ENCODE measurements at regions not wholly inside any gene's neighbourhood (a gene's known extent, or its start where the extent isn't known, plus 50 kb on each side); places are given as distances from the start of the nearest gene placed in this dataset.

DNA sequence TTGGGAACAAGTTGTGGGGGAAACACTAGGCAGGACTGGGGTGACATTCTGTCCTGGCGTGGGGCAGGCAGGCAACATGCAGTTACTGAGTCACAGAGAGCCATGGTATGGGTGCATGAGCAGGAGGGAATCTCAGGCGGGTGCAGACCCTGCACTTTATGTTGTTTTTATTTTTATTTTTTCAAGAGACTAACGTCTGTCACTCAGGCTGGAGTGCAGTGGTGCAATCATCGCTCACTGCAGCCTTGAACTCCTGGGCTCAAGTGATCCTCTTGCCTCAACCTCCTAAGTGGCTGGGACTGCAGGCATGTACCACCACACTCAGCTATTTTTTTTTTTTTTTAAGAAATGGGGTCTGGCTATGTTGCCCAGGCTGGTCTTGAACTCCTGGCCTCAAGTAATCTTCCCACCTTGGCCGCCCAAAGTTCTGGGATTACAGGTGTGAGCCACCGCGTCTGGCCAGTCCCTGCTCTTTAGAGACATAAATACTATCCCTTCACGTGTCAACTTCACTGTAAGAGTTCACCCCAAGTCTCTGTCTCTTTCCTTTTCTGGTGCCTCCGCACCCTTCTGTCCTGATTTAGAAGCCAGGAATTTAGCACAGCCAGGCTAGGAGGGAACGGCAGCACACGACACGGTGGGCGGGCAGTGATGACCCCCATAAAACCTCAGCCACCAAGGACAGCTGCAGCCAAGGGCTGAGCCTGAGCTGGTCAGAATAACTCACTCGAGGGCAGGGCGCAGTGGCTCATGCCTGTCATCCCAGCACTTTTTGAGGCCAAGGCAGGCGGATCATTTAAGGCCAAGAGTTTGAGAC is 72.8 kb upstream of the IQSEC1 start:
- POLR2A ChIA-PET: no interaction called here

DNA sequence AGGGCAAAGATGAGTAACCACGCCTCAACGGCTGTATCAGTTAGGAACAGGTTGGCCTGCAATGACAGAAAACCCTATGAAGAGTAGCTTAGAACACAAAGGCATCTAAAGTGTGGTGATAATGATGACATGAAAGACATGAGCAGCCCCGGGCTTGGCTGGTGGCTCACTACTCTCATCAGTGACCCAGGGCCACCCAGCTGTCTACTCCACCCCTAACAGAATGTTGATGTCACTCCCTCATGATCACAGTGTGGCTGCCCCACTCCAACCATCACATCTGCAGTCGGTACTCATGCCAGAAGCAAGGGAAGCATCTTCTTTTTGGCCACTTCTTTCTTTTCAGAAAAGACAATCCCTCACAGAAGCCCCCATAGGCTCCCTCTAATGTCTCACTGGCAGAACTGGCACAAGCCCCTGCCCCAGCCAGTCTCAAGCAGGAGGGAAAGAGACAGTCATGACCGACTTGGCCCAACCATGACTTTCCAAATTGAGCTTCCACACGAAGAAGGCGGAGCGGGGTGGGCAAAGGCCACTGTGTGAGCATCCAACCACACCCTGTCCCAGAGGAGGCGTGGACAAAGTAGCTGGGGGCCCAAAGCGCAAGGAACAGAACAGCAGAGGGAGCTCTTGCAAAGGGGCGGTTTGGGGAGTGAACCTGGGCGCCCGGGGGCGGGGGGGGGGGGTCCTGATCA is 72.0 kb upstream of the IQSEC1 start:
- Mint-ChIP-seq H3K27ac (no peak overlapping the region), H3K4me1 (ENCODE audit: low read depth) (peaks cover 7% of the 10 kb centered on the region), H3K27me3 (peaks cover 7% of the 10 kb centered on the region), H3K4me3 (no peak overlapping the region), H3K9me3 (no peaks in the 10 kb centered on the region), H3K36me3 (ENCODE audit: low read depth) (no peaks in the 10 kb centered on the region)
- TF ChIP-seq, protein P1, sequence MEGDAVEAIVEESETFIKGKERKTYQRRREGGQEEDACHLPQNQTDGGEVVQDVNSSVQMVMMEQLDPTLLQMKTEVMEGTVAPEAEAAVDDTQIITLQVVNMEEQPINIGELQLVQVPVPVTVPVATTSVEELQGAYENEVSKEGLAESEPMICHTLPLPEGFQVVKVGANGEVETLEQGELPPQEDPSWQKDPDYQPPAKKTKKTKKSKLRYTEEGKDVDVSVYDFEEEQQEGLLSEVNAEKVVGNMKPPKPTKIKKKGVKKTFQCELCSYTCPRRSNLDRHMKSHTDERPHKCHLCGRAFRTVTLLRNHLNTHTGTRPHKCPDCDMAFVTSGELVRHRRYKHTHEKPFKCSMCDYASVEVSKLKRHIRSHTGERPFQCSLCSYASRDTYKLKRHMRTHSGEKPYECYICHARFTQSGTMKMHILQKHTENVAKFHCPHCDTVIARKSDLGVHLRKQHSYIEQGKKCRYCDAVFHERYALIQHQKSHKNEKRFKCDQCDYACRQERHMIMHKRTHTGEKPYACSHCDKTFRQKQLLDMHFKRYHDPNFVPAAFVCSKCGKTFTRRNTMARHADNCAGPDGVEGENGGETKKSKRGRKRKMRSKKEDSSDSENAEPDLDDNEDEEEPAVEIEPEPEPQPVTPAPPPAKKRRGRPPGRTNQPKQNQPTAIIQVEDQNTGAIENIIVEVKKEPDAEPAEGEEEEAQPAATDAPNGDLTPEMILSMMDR (IDR thresholded peaks at IDR 0.05): no peak
- ChIA-PET CTCF (no interaction called here), POLR2A (no interaction called here)
- peaks cover 0 to 7% of the 10 kb centered on the region in 2 experiments for H3K27me3 ChIP-seq (ENCODE audit: control insufficient read depth in 1 of 2, insufficient read depth in 2 of 2, low read length in 2 of 2)
- ATAC-seq (ENCODE audit: poor library complexity) (no peak), DNase-seq (peak in 1 of 14 experiments; percentile 16)
- no peaks in the 10 kb centered on the region for H3K36me3 ChIP-seq (ENCODE audit: insufficient read depth, low read length)
- intact Hi-C loops (cut with DNase I, micrococcal nuclease): no loop called here
- H3K4me3 ChIP-seq (ENCODE audit: low read length): no peak overlapping the region
- H3K27ac ChIP-seq (ENCODE audit: low read depth in 1 of 2, low read length in 2 of 2): no peak overlapping the region
- H3K4me1 ChIP-seq (ENCODE audit: insufficient read depth, low read length): peaks cover 10% of the 10 kb centered on the region
- H3K9me3 ChIP-seq (ENCODE audit: control insufficient read depth in 1 of 2, insufficient read depth in 1 of 2, low read length in 2 of 2): peaks cover 0 to 10% of the 10 kb centered on the region in 2 experiments

More for the DNA sequence above, 72.8 kb upstream of the IQSEC1 start:
- H3K9me3 ChIP-seq (ENCODE audit: control insufficient read depth in 1 of 2, insufficient read depth in 1 of 2, low read length in 2 of 2): peaks cover 0 to 15% of the 10 kb centered on the region in 2 experiments
- H3K27me3 ChIP-seq (ENCODE audit: control insufficient read depth in 1 of 2, insufficient read depth in 2 of 2, low read length in 2 of 2): peaks cover 0 to 3% of the 10 kb centered on the region in 2 experiments
- Mint-ChIP-seq H3K36me3 (ENCODE audit: low read depth) (no peaks in the 10 kb centered on the region), H3K27ac (no peak overlapping the region), H3K4me1 (ENCODE audit: low read depth) (peaks cover 7% of the 10 kb centered on the region), H3K9me3 (no peaks in the 10 kb centered on the region), H3K27me3 (peaks cover 5% of the 10 kb centered on the region), H3K4me3 (no peak overlapping the region)
- no peak overlapping the region for H3K27ac ChIP-seq (ENCODE audit: low read depth in 1 of 2, low read length in 2 of 2)
- TF ChIP-seq, protein P1 (IDR thresholded peaks at IDR 0.05): no peak
- ATAC-seq (ENCODE audit: poor library complexity) (no peak), DNase-seq (peak in 1 of 14 experiments; percentile 2)
- intact Hi-C loops (cut with DNase I, micrococcal nuclease): no loop called here
- peaks cover 14% of the 10 kb centered on the region for H3K4me1 ChIP-seq (ENCODE audit: insufficient read depth, low read length)
- CTCF ChIA-PET: no interaction called here
- no peak overlapping the region for H3K4me3 ChIP-seq (ENCODE audit: low read length)
- no peaks in the 10 kb centered on the region for H3K36me3 ChIP-seq (ENCODE audit: insufficient read depth, low read length)

DNA sequence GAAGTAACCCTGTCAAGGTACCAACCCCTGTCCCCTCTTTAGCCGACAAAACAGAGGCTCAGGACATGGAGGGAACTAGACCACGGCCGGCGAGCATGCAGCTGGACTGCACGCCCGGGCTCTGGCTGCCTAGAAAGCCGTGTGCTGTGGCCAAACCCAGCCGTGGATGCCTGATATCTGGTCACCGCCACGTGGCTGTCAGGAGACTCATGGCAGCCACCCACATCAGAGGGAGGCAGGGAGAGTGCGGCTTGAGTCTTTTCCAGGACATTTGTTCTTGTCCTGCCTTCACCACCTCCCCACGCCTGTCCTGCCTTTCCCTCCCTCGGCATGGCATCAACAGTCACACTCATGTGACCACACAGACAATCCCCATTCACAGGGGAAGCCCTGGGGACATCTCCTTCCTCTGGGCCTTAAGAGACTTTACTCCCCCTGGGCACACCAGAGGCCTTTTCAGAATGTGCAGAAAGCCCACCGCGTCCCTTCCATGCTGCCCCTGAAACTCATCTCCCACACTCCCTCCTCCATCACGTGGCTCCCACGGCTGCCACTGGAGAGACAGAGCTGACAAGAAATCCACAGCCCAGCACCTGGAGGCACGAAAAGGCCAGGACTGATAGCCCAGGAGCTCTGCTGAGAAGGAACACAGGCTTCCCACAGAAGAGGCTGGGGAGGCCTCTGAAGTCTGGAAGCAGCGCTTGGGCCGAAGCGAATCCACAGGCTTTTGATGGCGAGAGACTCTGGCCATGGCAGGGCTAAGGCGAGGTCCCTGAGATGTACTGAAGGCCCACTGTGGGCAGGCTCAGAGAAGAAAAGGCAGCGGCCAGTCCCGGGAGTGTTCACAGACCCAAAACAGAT is 71.2 kb upstream of the IQSEC1 start:
- Mint-ChIP-seq H3K27ac (no peak overlapping the region), H3K4me3 (no peak overlapping the region), H3K4me1 (ENCODE audit: low read depth) (no peaks in the 10 kb centered on the region), H3K27me3 (peaks cover 12% of the 10 kb centered on the region), H3K36me3 (ENCODE audit: low read depth) (no peaks in the 10 kb centered on the region), H3K9me3 (no peaks in the 10 kb centered on the region)
- ATAC-seq (ENCODE audit: poor library complexity) (no peak), DNase-seq (peak in 1 of 14 experiments; percentile 31)
- intact Hi-C loops (cut with DNase I, micrococcal nuclease): no loop called here
- TF ChIP-seq, protein P1 (IDR thresholded peaks at IDR 0.05): no peak
- H3K4me3 ChIP-seq (ENCODE audit: low read length): no peak overlapping the region
- peaks cover 0 to 7% of the 10 kb centered on the region in 2 experiments for H3K27me3 ChIP-seq (ENCODE audit: control insufficient read depth in 1 of 2, insufficient read depth in 2 of 2, low read length in 2 of 2)
- ChIA-PET CTCF (no interaction called here), POLR2A (no interaction called here)
- no peak overlapping the region for H3K27ac ChIP-seq (ENCODE audit: low read depth in 1 of 2, low read length in 2 of 2)
- H3K36me3 ChIP-seq (ENCODE audit: insufficient read depth, low read length): no peaks in the 10 kb centered on the region
- peaks cover 0 to 10% of the 10 kb centered on the region in 2 experiments for H3K9me3 ChIP-seq (ENCODE audit: control insufficient read depth in 1 of 2, insufficient read depth in 1 of 2, low read length in 2 of 2)
- H3K4me1 ChIP-seq (ENCODE audit: insufficient read depth, low read length): peaks cover 1% of the 10 kb centered on the region
